HepG2 (cell line): ENCODE measurements at regions not wholly inside any gene's neighbourhood (a gene's known extent, or its start where the extent isn't known, plus 50 kb on each side); places are given as distances from the start of the nearest gene placed in this dataset.

ENCODE experiments used
- ATAC-seq: fragments of 200-7000 bp; cut with Tn5 transposase; 3 replicates; pipeline ENCODE4 v1.9.1; 2020; ENCODE audit warnings: mild to moderate bottlenecking, moderate library complexity
- BruUV-seq: library from RNA; stranded (reverse); fragments of 400-500 nt; replicated peaks from 2 replicates; lab custom pipeline; 2021; lab: Mats Ljungman, UMichigan
- CTCF ChIA-PET: fragments of 300-600 bp; formaldehyde crosslinking; extraction: SDS; loops from one replicate; lab custom pipeline; 2021; ENCODE audit warnings: low total read pairs, inconsistent platforms, low intra/inter-chr PET ratio; lab: Yijun Ruan, JAX
- POLR2A ChIA-PET: fragments of 350-600 bp; sonication (Branson Sonifier 250); formaldehyde crosslinking; loops from one replicate; lab custom pipeline; 2020; ENCODE audit warnings: antibody characterized with exemption, inconsistent platforms; lab: Yijun Ruan, JAX
- DNase-seq: peaks from one replicate; pipeline ENCODE4 v3.0.0-alpha.2; 2015; ENCODE audit warnings: low spot score
- FAIRE-seq: peaks from 3 replicates; lab custom pipeline; 2011; peaks lifted over from hg19 to GRCh38; lab: Jason Lieb, UNC
- H2AFZ ChIP-seq: one replicate; pipeline ENCODE4 v1.6.1; 2011; ENCODE audit warnings: low read length, inconsistent platforms
- H3K27ac ChIP-seq: fragments of 300-600 bp; 3 replicates; pipeline ENCODE4 v1.8.0; 2011; ENCODE audit warnings: mixed run types, mild to moderate bottlenecking, mixed read lengths, low read length, inconsistent platforms; ENCODE audit not compliant: insufficient read depth; ENCODE audit errors: extremely low read length
- H3K27me3 ChIP-seq, 2 experiments: fragments of 200-600 bp in 1 of 2; 2 replicates in 1 of 2; 3 replicates in 1 of 2; pipeline versions ENCODE4 v1.6.0 to v1.8.0; 2011; ENCODE audit warnings: low read length in 2 of 2, mild to moderate bottlenecking in 2 of 2, moderate library complexity in 2 of 2, inconsistent platforms in 1 of 2; ENCODE audit not compliant: insufficient read depth in 2 of 2, control insufficient read depth in 1 of 2
- H3K36me3 ChIP-seq, 2 experiments: fragments of 200-600 bp in 1 of 2; replicated peaks in 1 of 2; 2 replicates in 1 of 2; 3 replicates in 1 of 2; pipeline versions ENCODE4 v1.5.1 to v1.8.0; 2011; ENCODE audit warnings: low read length in 2 of 2, inconsistent platforms in 1 of 2; ENCODE audit not compliant: insufficient read depth in 2 of 2, control insufficient read depth in 1 of 2
- H3K4me1 ChIP-seq: 2 replicates; pipeline ENCODE4 v1.5.1; 2012; ENCODE audit warnings: low read length, inconsistent platforms; ENCODE audit not compliant: insufficient read depth
- H3K4me2 ChIP-seq: 2 replicates; pipeline ENCODE4 v1.6.0; 2011; ENCODE audit warnings: low read depth, low read length, inconsistent platforms
- H3K4me3 ChIP-seq, 3 experiments: fragments of 200-600 bp in 1 of 3; sonication (generic), shearing (Covaris generic) in 1 of 3; replicated peaks in 1 of 3; 2 replicates each; pipeline ENCODE4 v1.5.1; 2011 to 2016; ENCODE audit warnings: low read length in 3 of 3, inconsistent platforms in 2 of 3, low read depth in 2 of 3, mild to moderate bottlenecking in 2 of 3, control low read depth in 1 of 3, mixed read lengths in 1 of 3; ENCODE audit not compliant: insufficient read depth in 1 of 3
- H3K79me2 ChIP-seq: one replicate; pipeline ENCODE4 v1.6.1; 2011; ENCODE audit warnings: low read length, inconsistent platforms; ENCODE audit not compliant: insufficient read depth
- H3K9ac ChIP-seq: 2 replicates; pipeline ENCODE4 v1.6.0; 2011; ENCODE audit warnings: mild to moderate bottlenecking, low read depth, low read length, inconsistent platforms; ENCODE audit not compliant: insufficient read depth
- H3K9me3 ChIP-seq: 2 replicates; pipeline ENCODE4 v1.5.1; 2012; ENCODE audit warnings: mild to moderate bottlenecking, low read length
- H4K20me1 ChIP-seq: 2 replicates; pipeline ENCODE4 v1.6.0; 2011; ENCODE audit warnings: inconsistent platforms, mild to moderate bottlenecking, low read length, moderate library complexity; ENCODE audit not compliant: insufficient read depth
- ARNT2 ChIP-seq: sonication (generic); formaldehyde crosslinking; IDR thresholded peaks from 2 replicates; pipeline ENCODE4 v1.8.0; 2022; ENCODE audit warnings: mild to moderate bottlenecking, low read depth, missing genetic modification reagents, moderate library complexity
- MAFF ChIP-seq: IDR thresholded peaks from 2 replicates; pipeline ENCODE4 v1.6.1; 2011; ENCODE audit warnings: low read depth, low read length, improper control_type of control experiment
- MAFK ChIP-seq, 2 experiments: IDR thresholded peaks in 1 of 2; conservative IDR thresholded peaks in 1 of 2; 2 replicates each; pipeline ENCODE4 v1.6.1; 2011; ENCODE audit warnings: improper control_type of control experiment in 2 of 2, low read length in 2 of 2
- RBM22 ChIP-seq: fragments of 200-400 bp; formaldehyde crosslinking; optimal IDR thresholded peaks from 2 replicates; pipeline ENCODE3; 2017; ENCODE audit warnings: mild to moderate bottlenecking, low read length, moderate library complexity
- SYNCRIP ChIP-seq: fragments of 200-400 bp; formaldehyde crosslinking; IDR thresholded peaks from 2 replicates; pipeline ENCODE4 v1.6.1; 2018; ENCODE audit warnings: mild to moderate bottlenecking, low read depth, low read length; ENCODE audit not compliant: insufficient read depth
- ZMYM2 ChIP-seq: sonication (generic); formaldehyde crosslinking; IDR thresholded peaks from 2 replicates; pipeline ENCODE4 v1.8.0; 2022; ENCODE audit warnings: mild to moderate bottlenecking, missing genetic modification reagents
- ZNF33B ChIP-seq: sonication (generic); formaldehyde crosslinking; IDR thresholded peaks from 2 replicates; pipeline ENCODE4 v1.5.1; 2020; ENCODE audit warnings: mild to moderate bottlenecking, missing genetic modification reagents
- ZNF841 ChIP-seq: sonication (generic); formaldehyde crosslinking; IDR thresholded peaks from 2 replicates; pipeline ENCODE4 v1.8.1; 2023; ENCODE audit warnings: missing genetic modification reagents, borderline replicate concordance
- WGBS: methylation state at CpG from one replicate; pipeline ENCODE4 v1.1.6; 2017; ENCODE audit warnings: low lambda C conversion rate; 5-methylcytosine and 5-hydroxymethylcytosine counted together
- in situ Hi-C: cut with HindIII; loops from 2 replicates; pipeline ENCODE4 v1.10.0; 2017; ENCODE audit warnings: low pct_unique_long_range_greater_than_20kb; ENCODE audit not compliant: extremely low pct_ligation_motif_present
- intact Hi-C: fragments of 100-400 bp; cut with micrococcal nuclease; formaldehyde crosslinking; loops from one replicate; pipeline ENCODE4 v1.10.0; 2022; ENCODE audit not compliant: unreplicated experiment

DNA sequence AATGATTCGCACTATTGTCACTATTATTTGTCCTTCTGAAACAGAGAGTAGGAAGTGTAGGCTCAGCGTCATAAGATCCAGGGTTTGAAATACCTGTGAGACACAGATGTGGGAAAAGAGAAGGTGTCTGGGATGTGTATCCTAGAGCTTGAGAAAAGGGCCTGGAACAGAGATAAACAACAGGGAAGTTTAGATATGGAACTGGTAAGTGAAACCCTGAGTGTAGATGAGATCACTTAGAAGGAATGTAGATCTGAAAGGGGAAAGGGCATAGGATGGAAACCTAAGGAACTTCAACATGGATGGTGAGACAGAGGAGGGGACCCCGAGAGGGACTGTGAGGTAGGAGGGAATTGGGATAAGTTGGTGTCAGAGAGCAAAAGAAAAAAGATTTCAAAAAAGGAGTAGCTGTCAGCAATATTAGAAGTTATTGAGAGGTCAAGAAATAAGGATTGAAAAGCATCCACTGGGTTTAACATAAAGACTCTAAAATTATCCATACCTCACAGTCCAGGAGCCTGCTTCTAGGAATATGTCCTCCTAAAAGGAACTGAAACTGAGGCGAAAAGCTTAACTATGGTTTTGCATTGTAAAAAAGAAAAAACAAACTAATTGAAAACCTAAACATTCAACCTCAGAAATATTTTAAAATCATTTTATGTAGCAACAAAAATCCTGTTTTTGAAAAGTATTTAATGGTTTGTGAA is 119.2 kb upstream of the NPVF start:
- CTCF ChIA-PET, result no interaction called here
- no peak overlapping the region for H3K4me2 ChIP-seq
- no peak overlapping the region for H3K4me3 ChIP-seq
- no peaks in the 10 kb centered on the region for H4K20me1 ChIP-seq
- H3K9me3 ChIP-seq, result no peaks in the 10 kb centered on the region
- H3K27me3 ChIP-seq, result peaks cover 0 to 6% of the 10 kb centered on the region in 2 experiments; a peak in 1 of 5 replicates
- TF ChIP-seq MAFK (conservative IDR thresholded peaks at IDR 0.05 in 1 of 2, IDR thresholded peaks at IDR 0.05 in 1 of 2; ENCODE audit: low read length in 2 of 2) (0 out of 4 replicates have a peak, but pooled peaks of 1 of the 2 experiments have one; percentile 2), SYNCRIP (no peak)
- TF ChIP-seq, all 625 proteins: peak for 1
- no peak overlapping the region for H3K9ac ChIP-seq
- DNase-seq (no peak), ATAC-seq (no peak), FAIRE-seq (no peak)
- in situ Hi-C loops (no loop called here), intact Hi-C loops (loop anchor here (5.0 kb wide), 1 partner anchor 1225 kb away; no protein-coding TSS in a partner anchor)
- no peaks in the 10 kb centered on the region for H3K36me3 ChIP-seq
- H3K79me2 ChIP-seq, result no peaks in the 10 kb centered on the region
- no TSS peak for BruUV-seq
- POLR2A ChIA-PET, result no interaction called here
- 11% methylated on average over 4 of the region's 4 CpGs for WGBS
- H3K4me1 ChIP-seq, result no peaks in the 10 kb centered on the region
- H3K27ac ChIP-seq, result no peak overlapping the region
- H2AFZ ChIP-seq, result no peak overlapping the region

DNA sequence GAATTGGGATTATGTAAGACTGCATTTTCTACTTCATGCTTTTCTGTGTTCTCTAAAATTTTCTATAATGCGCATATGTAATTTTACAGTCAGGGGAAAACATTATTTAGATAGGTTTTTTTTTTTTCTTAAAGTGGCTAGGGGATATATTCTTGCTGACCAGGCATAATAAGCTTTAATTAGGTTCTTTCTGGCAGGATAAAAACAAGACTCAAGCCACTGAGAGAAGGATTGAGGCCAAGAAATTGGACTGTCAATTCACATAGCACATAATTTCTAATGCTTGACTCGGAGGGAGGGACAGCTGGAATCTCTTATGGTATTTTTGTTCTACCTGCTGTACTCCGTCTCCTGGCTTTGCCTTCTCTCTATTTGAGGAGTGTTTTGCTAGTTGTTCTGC is 119.8 kb upstream of the NPVF start:
- 18% methylated on average over 3 of the region's 3 CpGs for WGBS
- Histone ChIP-seq H3K9me3 (no peaks in the 10 kb centered on the region), H3K4me2 (no peak overlapping the region), H2AFZ (no peak overlapping the region), H3K79me2 (no peaks in the 10 kb centered on the region), H3K4me1 (no peaks in the 10 kb centered on the region), H3K27me3 (peaks cover 0 to 6% of the 10 kb centered on the region in 2 experiments; a peak in 1 of 5 replicates), H3K27ac (no peak overlapping the region), H4K20me1 (no peaks in the 10 kb centered on the region), H3K36me3 (no peaks in the 10 kb centered on the region), H3K9ac (no peak overlapping the region), H3K4me3 (no peak overlapping the region)
- intact Hi-C loops (loop anchor here (5.0 kb wide), 1 partner anchor 1224 kb away; no protein-coding TSS in a partner anchor), in situ Hi-C loops (no loop called here)
- FAIRE-seq, result no peak
- ATAC-seq, result no peak
- DNase-seq, result no peak
- ChIA-PET POLR2A (no interaction called here), CTCF (no interaction called here)
- TF ChIP-seq ZNF841 (CRISPR knock-in tag) (no peak), MAFF (peak; percentile 39; the same call in 1 of the 2 replicates), ARNT2 (CRISPR knock-in tag) (no peak), MAFK (conservative IDR thresholded peaks at IDR 0.05 in 1 of 2, IDR thresholded peaks at IDR 0.05 in 1 of 2; ENCODE audit: low read length in 2 of 2) (peak; percentile 57 to 71; a peak in 2 of 4 replicates), ZMYM2 (no peak), RBM22 (no peak), ZNF33B (CRISPR knock-in tag) (no peak)
- BruUV-seq, result no TSS peak
